PC-9 (cell line): ENCODE measurements at regions not wholly inside any gene's neighbourhood (a gene's known extent, or its start where the extent isn't known, plus 50 kb on each side); places are given as distances from the start of the nearest gene placed in this dataset.

Experiments used
- EZH2 ChIP-seq: fragments of 200-600 bp; sonication (generic); IDR thresholded peaks from 2 replicates; pipeline ENCODE4 v1.8.0; 2017; ENCODE audit warnings: antibody characterized with exemption, low read depth
- TF ChIP-seq, protein P1 (sequence below): fragments of 200-600 bp; sonication (generic); conservative IDR thresholded peaks from 2 replicates; pipeline ENCODE4 v1.6.1; 2017; ENCODE audit warnings: mixed run types, antibody characterized with exemption, mild to moderate bottlenecking, moderate library complexity

DNA sequence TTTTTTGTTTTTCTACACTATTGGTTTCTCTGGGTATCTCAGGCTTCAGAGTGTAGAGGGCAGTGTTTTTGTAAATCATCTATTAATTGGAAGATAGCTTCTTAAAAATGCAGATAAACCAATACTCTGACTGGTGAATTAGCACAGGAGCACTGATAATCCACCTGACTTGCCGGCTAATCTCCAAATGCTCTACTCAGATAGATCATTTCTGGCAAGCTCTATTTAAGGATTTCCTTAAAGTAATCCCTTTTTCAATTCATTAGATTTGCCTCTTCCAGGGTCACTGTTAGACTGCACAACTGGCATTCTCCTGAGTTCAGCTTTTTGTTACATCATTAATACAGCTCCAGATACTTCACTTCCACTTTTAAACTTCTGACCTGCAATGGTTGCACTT lies 1390.3 kb upstream of the NUDT12 start:
- TF ChIP-seq, protein P1, sequence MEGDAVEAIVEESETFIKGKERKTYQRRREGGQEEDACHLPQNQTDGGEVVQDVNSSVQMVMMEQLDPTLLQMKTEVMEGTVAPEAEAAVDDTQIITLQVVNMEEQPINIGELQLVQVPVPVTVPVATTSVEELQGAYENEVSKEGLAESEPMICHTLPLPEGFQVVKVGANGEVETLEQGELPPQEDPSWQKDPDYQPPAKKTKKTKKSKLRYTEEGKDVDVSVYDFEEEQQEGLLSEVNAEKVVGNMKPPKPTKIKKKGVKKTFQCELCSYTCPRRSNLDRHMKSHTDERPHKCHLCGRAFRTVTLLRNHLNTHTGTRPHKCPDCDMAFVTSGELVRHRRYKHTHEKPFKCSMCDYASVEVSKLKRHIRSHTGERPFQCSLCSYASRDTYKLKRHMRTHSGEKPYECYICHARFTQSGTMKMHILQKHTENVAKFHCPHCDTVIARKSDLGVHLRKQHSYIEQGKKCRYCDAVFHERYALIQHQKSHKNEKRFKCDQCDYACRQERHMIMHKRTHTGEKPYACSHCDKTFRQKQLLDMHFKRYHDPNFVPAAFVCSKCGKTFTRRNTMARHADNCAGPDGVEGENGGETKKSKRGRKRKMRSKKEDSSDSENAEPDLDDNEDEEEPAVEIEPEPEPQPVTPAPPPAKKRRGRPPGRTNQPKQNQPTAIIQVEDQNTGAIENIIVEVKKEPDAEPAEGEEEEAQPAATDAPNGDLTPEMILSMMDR, result no peak
- no peak for TF ChIP-seq EZH2
